ENCODE measurements at regions not wholly inside any gene's neighbourhood (a gene's known extent, or its start where the extent isn't known, plus 50 kb on each side); places are given as distances from the start of the nearest gene placed in this dataset.

- no peak for TF ChIP-seq CTCF (IDR thresholded peaks at IDR 0.05)
- Histone ChIP-seq H3K4me3 (no peak overlapping the region), H3K9me3 (peaks cover 0 to 8% (median 0%) of the 10 kb centered on the region in 11 donors), H3K27me3 (peaks cover 0 to 3% (median 0%) of the 10 kb centered on the region in 7 donors), H3K36me3 (no peaks in the 10 kb centered on the region), H3K4me1 (no peaks in the 10 kb centered on the region), H3K27ac (no peak overlapping the region)
- DNase-seq, result no peak
- ATAC-seq, result no peak
- WGBS, 2 donors, result 94% methylated on average over 8 of the region's 8 CpGs
- intact Hi-C loops (cut with DNase I), result no loop called here
Measured at GRCh38 chr2:236405357-236405756, 141.2 kb upstream of the ASB18 start.

GRCh38 chr2:236408090-236408489 lies 143.9 kb upstream of the ASB18 start:
- DNase-seq (no peak), ATAC-seq (no peak)
- peaks cover 0 to 8% (median 0%) of the 10 kb centered on the region in 11 donors for H3K9me3 ChIP-seq
- H3K27me3 ChIP-seq, result peaks cover 0 to 3% (median 0%) of the 10 kb centered on the region in 7 donors
- intact Hi-C loops (cut with DNase I), result no loop called here
- H3K4me1 ChIP-seq, result no peaks in the 10 kb centered on the region
- TF ChIP-seq CTCF (IDR thresholded peaks at IDR 0.05), result no peak
- H3K27ac ChIP-seq, result no peak overlapping the region
- H3K4me3 ChIP-seq, result no peak overlapping the region
- 93 to 95% methylated on average over 7 of the region's 7 CpGs for WGBS, 2 donors
- no peaks in the 10 kb centered on the region for H3K36me3 ChIP-seq

- no peaks in the 10 kb centered on the region for H3K36me3 ChIP-seq
- TF ChIP-seq CTCF (IDR thresholded peaks at IDR 0.05), result no peak
- H3K4me3 ChIP-seq, result no peak overlapping the region
- intact Hi-C loops (cut with DNase I), result no loop called here
- DNase-seq (no peak), ATAC-seq (no peak)
- no peak overlapping the region for H3K27ac ChIP-seq
- H3K27me3 ChIP-seq, result peaks cover 0 to 1% (median 0%) of the 10 kb centered on the region in 7 donors
- H3K9me3 ChIP-seq, result peaks cover 0 to 8% (median 0%) of the 10 kb centered on the region in 11 donors
- no peaks in the 10 kb centered on the region for H3K4me1 ChIP-seq
- WGBS, 2 donors, result 95 to 96% methylated on average over 9 of the region's 9 CpGs
Measured at GRCh38 chr2:236408786-236409185, 144.6 kb upstream of the ASB18 start.

GRCh38 chr2:236415684-236416444 lies 151.7 kb upstream of the ASB18 start:
- Histone ChIP-seq H3K27me3 (peaks cover 0 to 15% (median 0%) of the 10 kb centered on the region in 7 donors), H3K4me3 (no peak overlapping the region), H3K27ac (no peak overlapping the region), H3K36me3 (no peaks in the 10 kb centered on the region), H3K4me1 (no peaks in the 10 kb centered on the region), H3K9me3 (no peaks in the 10 kb centered on the region)
- no peak for TF ChIP-seq CTCF (IDR thresholded peaks at IDR 0.05)
- intact Hi-C loops (cut with DNase I), result no loop called here
- whole genome bisulfite sequencing, 2 donors, result 54 to 61% methylated on average over 7 of the region's 7 CpGs
- ATAC-seq, result no peak
- no peak for DNase-seq
